ENCODE measurements at regions not wholly inside any gene's neighbourhood (a gene's known extent, or its start where the extent isn't known, plus 50 kb on each side); places are given as distances from the start of the nearest gene placed in this dataset.

- Mint-ChIP-seq H3K27ac (no peak overlapping the region), H3K27me3 (no peaks in the 10 kb centered on the region), H3K9me3 (peaks cover 0 to 6% (median 0%) of the 10 kb centered on the region in 7 donors), H3K4me1 (no peaks in the 10 kb centered on the region), H3K36me3 (no peaks in the 10 kb centered on the region), H3K4me3 (no peak overlapping the region)
- ATAC-seq (ENCODE audit: low read depth in 2 of 2), result no peak
- no peak for DNase-seq
These were observed 186.8 kb downstream of the BTG1 start for GRCh38 chr12:91958816-91959215.

GRCh38 chr12:91954747-91955146 lies 190.9 kb downstream of the BTG1 start:
- no peak overlapping the region for H3K27ac Mint-ChIP-seq
- H3K4me1 Mint-ChIP-seq, result peaks cover 0 to 8% (median 0%) of the 10 kb centered on the region in 3 donors
- H3K4me3 Mint-ChIP-seq, result no peak overlapping the region

GRCh38 chr12:91954326-91954725 lies 191.3 kb downstream of the BTG1 start:
- H3K36me3 Mint-ChIP-seq, result no peaks in the 10 kb centered on the region
- H3K27ac Mint-ChIP-seq, result no peak overlapping the region
- H3K9me3 Mint-ChIP-seq, result peaks cover 0 to 6% (median 0%) of the 10 kb centered on the region in 7 donors
- peaks cover 0 to 8% (median 0%) of the 10 kb centered on the region in 3 donors for H3K4me1 Mint-ChIP-seq
- DNase-seq (no peak), ATAC-seq (ENCODE audit: low read depth in 2 of 2) (no peak)
- H3K27me3 Mint-ChIP-seq, result peaks cover 0 to 6% (median 0%) of the 10 kb centered on the region in 3 donors
- no peak overlapping the region for H3K4me3 Mint-ChIP-seq

More at GRCh38 chr12:91954747-91955146, 190.9 kb downstream of the BTG1 start:
- peaks cover 0 to 6% (median 0%) of the 10 kb centered on the region in 7 donors for H3K9me3 Mint-ChIP-seq
- H3K27me3 Mint-ChIP-seq, result peaks cover 0 to 3% (median 0%) of the 10 kb centered on the region in 3 donors
- no peaks in the 10 kb centered on the region for H3K36me3 Mint-ChIP-seq
- no peak for ATAC-seq (ENCODE audit: low read depth in 2 of 2)
- no peak for DNase-seq

- H3K27ac Mint-ChIP-seq, result no peak overlapping the region
- H3K27me3 Mint-ChIP-seq, result peaks cover 0 to 6% (median 0%) of the 10 kb centered on the region in 3 donors
- no peak overlapping the region for H3K4me3 Mint-ChIP-seq
- H3K36me3 Mint-ChIP-seq, result no peaks in the 10 kb centered on the region
- DNase-seq, result no peak
- peaks cover 0 to 4% (median 0%) of the 10 kb centered on the region in 7 donors for H3K9me3 Mint-ChIP-seq
- no peak for ATAC-seq (ENCODE audit: low read depth in 2 of 2)
- peaks cover 5 to 17% (median 7%) of the 10 kb centered on the region in 3 donors for H3K4me1 Mint-ChIP-seq
These were observed 192.7 kb downstream of the BTG1 start for GRCh38 chr12:91952916-91953315.

GRCh38 chr12:91951571-91951970 lies 194.1 kb downstream of the BTG1 start:
- H3K4me3 Mint-ChIP-seq, result no peak overlapping the region
- DNase-seq, result no peak
- H3K9me3 Mint-ChIP-seq, result no peaks in the 10 kb centered on the region
- H3K27me3 Mint-ChIP-seq, result peaks cover 0 to 10% (median 0%) of the 10 kb centered on the region in 3 donors
- no peak for ATAC-seq (ENCODE audit: low read depth in 2 of 2)
- peaks cover 12 to 23% (median 13%) of the 10 kb centered on the region in 3 donors for H3K4me1 Mint-ChIP-seq
- no peaks in the 10 kb centered on the region for H3K36me3 Mint-ChIP-seq
- H3K27ac Mint-ChIP-seq, result peak overlapping the region in 1 of 6 donors; percentile 11

GRCh38 chr12:91948504-91948903 lies 197.1 kb downstream of the BTG1 start:
- Mint-ChIP-seq H3K27me3 (peaks cover 7 to 22% (median 15%) of the 10 kb centered on the region in 3 donors), H3K36me3 (no peaks in the 10 kb centered on the region), H3K9me3 (no peaks in the 10 kb centered on the region), H3K4me1 (peaks cover 12 to 23% (median 13%) of the 10 kb centered on the region in 3 donors), H3K27ac (peak overlapping the region in 2 of 6 donors; percentile 58 to 81), H3K4me3 (no peak overlapping the region)
- no peak for ATAC-seq (ENCODE audit: low read depth in 2 of 2)
- DNase-seq, result no peak

GRCh38 chr12:91947459-91947858 lies 198.2 kb downstream of the BTG1 start:
- Mint-ChIP-seq H3K27ac (peak overlapping the region in 3 of 6 donors; percentile 30 to 54 (median 47)), H3K27me3 (peaks cover 14 to 26% (median 25%) of the 10 kb centered on the region in 3 donors), H3K4me1 (peaks cover 12 to 19% (median 13%) of the 10 kb centered on the region in 3 donors), H3K4me3 (no peak overlapping the region), H3K36me3 (no peaks in the 10 kb centered on the region), H3K9me3 (no peaks in the 10 kb centered on the region)
- ATAC-seq (ENCODE audit: low read depth in 2 of 2), result peak; percentile 83 to 93
- peak; percentile 48 for DNase-seq

- Mint-ChIP-seq H3K27ac (no peak overlapping the region), H3K36me3 (no peaks in the 10 kb centered on the region), H3K4me1 (peaks cover 12 to 15% (median 13%) of the 10 kb centered on the region in 3 donors), H3K4me3 (no peak overlapping the region), H3K27me3 (peaks cover 19 to 35% (median 31%) of the 10 kb centered on the region in 3 donors), H3K9me3 (peaks cover 0 to 4% (median 4%) of the 10 kb centered on the region in 7 donors)
- ATAC-seq (ENCODE audit: low read depth in 2 of 2) (no peak), DNase-seq (no peak)
These were observed 201.0 kb downstream of the BTG1 start for GRCh38 chr12:91944637-91945036.

- Mint-ChIP-seq H3K4me1 (no peaks in the 10 kb centered on the region), H3K36me3 (no peaks in the 10 kb centered on the region), H3K4me3 (no peak overlapping the region), H3K27me3 (peaks cover 19 to 39% (median 25%) of the 10 kb centered on the region in 3 donors), H3K9me3 (peaks cover 0 to 5% (median 4%) of the 10 kb centered on the region in 7 donors), H3K27ac (no peak overlapping the region)
- no peak for ATAC-seq (ENCODE audit: low read depth in 2 of 2)
- DNase-seq, result no peak
These were observed 204.6 kb downstream of the BTG1 start for GRCh38 chr12:91940826-91941570.

GRCh38 chr12:91940322-91940721 lies 205.3 kb downstream of the BTG1 start:
- H3K27ac Mint-ChIP-seq, result peak overlapping the region in 1 of 6 donors; percentile 0
- ATAC-seq (ENCODE audit: low read depth in 2 of 2), result no peak
- DNase-seq, result no peak
- H3K4me1 Mint-ChIP-seq, result no peaks in the 10 kb centered on the region
- H3K9me3 Mint-ChIP-seq, result peaks cover 0 to 5% (median 4%) of the 10 kb centered on the region in 7 donors
- no peaks in the 10 kb centered on the region for H3K36me3 Mint-ChIP-seq
- no peak overlapping the region for H3K4me3 Mint-ChIP-seq
- peaks cover 13 to 33% (median 21%) of the 10 kb centered on the region in 3 donors for H3K27me3 Mint-ChIP-seq

GRCh38 chr12:91937706-91938105 lies 207.9 kb downstream of the BTG1 start:
- Mint-ChIP-seq H3K27ac (no peak overlapping the region), H3K36me3 (no peaks in the 10 kb centered on the region), H3K27me3 (peaks cover 8 to 17% (median 12%) of the 10 kb centered on the region in 3 donors), H3K9me3 (peaks cover 0 to 6% (median 4%) of the 10 kb centered on the region in 7 donors), H3K4me1 (no peaks in the 10 kb centered on the region), H3K4me3 (no peak overlapping the region)
- no peak for ATAC-seq (ENCODE audit: low read depth in 2 of 2)
- DNase-seq, result no peak

- H3K27ac Mint-ChIP-seq, result no peak overlapping the region
- DNase-seq (no peak), ATAC-seq (ENCODE audit: low read depth in 2 of 2) (no peak)
- H3K27me3 Mint-ChIP-seq, result peaks cover 1 to 11% (median 5%) of the 10 kb centered on the region in 3 donors
- no peaks in the 10 kb centered on the region for H3K4me1 Mint-ChIP-seq
- no peak overlapping the region for H3K4me3 Mint-ChIP-seq
- no peaks in the 10 kb centered on the region for H3K36me3 Mint-ChIP-seq
- peaks cover 0 to 8% (median 4%) of the 10 kb centered on the region in 7 donors for H3K9me3 Mint-ChIP-seq
These were observed 208.6 kb downstream of the BTG1 start for GRCh38 chr12:91937009-91937408.

- Mint-ChIP-seq H3K27me3 (peaks cover 0 to 11% (median 4%) of the 10 kb centered on the region in 3 donors), H3K4me3 (no peak overlapping the region), H3K4me1 (no peaks in the 10 kb centered on the region), H3K36me3 (no peaks in the 10 kb centered on the region), H3K27ac (no peak overlapping the region), H3K9me3 (peaks cover 0 to 5% (median 4%) of the 10 kb centered on the region in 7 donors)
- DNase-seq (no peak), ATAC-seq (ENCODE audit: low read depth in 2 of 2) (no peak)
These were observed 210.3 kb downstream of the BTG1 start for GRCh38 chr12:91935296-91935695.

- Mint-ChIP-seq H3K36me3 (no peaks in the 10 kb centered on the region), H3K4me1 (no peaks in the 10 kb centered on the region), H3K27me3 (no peaks in the 10 kb centered on the region), H3K4me3 (no peak overlapping the region), H3K27ac (peak overlapping the region in 1 of 6 donors; percentile 40), H3K9me3 (peaks cover 0 to 8% (median 0%) of the 10 kb centered on the region in 7 donors)
- DNase-seq (no peak), ATAC-seq (ENCODE audit: low read depth in 2 of 2) (no peak)
These were observed 214.5 kb downstream of the BTG1 start for GRCh38 chr12:91931111-91931510.
